ENCODE measurements at regions not wholly inside any gene's neighbourhood (a gene's known extent, or its start where the extent isn't known, plus 50 kb on each side); places are given as distances from the start of the nearest gene placed in this dataset. TPM values are rescaled to one million over a fixed set of nuclear protein-coding genes. Genes with fewer than 3 reads are reported as not detected.
A peak's percentile ranks its signal among the peaks of the same experiment; 100 is the strongest.
"Not testable (repeated sequence)": the region's sequence is repeated elsewhere in the genome, so short reads cannot be mapped to it uniquely, and the experiment has no call there.

DNA sequence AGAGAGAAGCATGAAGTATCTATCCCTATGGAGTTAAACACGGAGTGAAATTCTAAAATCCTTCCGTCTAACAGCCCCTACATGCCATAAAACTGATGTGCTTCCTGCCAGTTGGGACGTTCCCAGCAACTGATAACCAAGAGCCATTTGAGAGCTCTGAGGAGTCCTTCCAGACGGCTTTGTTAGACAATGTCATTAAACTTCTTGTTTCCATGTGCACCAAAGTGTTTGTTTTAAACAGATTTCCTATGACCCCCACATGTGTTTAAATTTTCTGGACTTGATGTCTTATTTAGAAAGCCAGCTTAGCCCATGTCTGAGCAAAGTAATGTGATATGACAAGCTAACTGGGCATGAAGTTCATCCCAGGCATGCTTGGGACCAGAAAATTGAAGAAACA, 57.2 kb upstream of the LPAR1 start:
- DNase-seq (ENCODE audit: low spot score in 2 of 2, unreplicated experiment in 2 of 2): no peak
- Mint-ChIP-seq H3K9me3 (no peaks in the 10 kb centered on the region), H3K4me3 (no peak overlapping the region), H3K4me1 (peaks cover 41% of the 10 kb centered on the region), H3K36me3 (no peaks in the 10 kb centered on the region), H3K27me3 (ENCODE audit: low read depth) (peaks cover 3% of the 10 kb centered on the region), H3K27ac (peak overlapping the region; percentile 18)
- TF ChIP-seq, protein P1, sequence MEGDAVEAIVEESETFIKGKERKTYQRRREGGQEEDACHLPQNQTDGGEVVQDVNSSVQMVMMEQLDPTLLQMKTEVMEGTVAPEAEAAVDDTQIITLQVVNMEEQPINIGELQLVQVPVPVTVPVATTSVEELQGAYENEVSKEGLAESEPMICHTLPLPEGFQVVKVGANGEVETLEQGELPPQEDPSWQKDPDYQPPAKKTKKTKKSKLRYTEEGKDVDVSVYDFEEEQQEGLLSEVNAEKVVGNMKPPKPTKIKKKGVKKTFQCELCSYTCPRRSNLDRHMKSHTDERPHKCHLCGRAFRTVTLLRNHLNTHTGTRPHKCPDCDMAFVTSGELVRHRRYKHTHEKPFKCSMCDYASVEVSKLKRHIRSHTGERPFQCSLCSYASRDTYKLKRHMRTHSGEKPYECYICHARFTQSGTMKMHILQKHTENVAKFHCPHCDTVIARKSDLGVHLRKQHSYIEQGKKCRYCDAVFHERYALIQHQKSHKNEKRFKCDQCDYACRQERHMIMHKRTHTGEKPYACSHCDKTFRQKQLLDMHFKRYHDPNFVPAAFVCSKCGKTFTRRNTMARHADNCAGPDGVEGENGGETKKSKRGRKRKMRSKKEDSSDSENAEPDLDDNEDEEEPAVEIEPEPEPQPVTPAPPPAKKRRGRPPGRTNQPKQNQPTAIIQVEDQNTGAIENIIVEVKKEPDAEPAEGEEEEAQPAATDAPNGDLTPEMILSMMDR (IDR thresholded peaks at IDR 0.05; ENCODE audit: unreplicated experiment): no peak

DNA sequence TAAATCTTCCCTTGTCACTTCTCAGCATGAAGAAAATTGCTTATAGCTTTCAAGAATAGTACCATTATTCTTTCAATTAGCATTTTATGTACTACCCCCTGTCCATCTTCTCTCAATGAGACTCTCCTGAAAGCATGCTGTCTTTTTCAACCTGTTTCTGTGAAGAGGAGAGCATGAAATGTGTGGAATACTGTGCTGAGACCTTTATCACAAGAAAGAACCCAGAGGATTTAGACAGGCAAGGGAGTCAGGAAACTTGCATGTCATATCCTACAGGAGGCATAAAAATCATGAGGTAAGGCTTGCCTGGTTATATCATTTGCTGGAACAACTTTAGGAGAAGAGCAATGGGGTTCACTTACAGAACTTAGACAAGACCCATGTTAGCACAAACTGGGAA, 56.7 kb upstream of the LPAR1 start:
- TF ChIP-seq, protein P1 (IDR thresholded peaks at IDR 0.05; ENCODE audit: unreplicated experiment): no peak

DNA sequence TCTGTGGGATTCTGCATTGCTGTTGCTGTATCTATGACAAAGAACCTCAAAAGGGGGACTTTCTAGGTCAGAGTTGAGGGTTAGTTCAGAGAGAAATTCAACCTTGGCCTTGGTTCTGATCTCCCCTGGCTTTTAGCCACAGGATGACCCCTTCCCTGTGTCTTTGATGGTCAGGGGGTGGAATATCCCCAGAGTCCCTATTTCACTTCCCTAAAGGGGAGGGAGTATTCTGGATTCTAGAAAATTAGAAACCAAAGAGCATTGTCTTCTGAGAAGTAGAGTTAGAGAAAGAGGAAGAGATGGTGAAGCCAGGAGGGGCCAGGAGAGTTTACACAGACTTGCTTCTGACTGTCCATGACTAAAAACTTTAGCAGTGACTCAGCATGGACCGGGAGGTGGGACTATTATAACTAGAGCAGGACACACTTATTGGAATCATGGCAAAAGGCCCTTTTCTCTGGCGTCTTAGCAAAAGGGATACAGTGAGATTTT, 56.2 kb upstream of the LPAR1 start:
- DNase-seq (ENCODE audit: low spot score in 2 of 2, unreplicated experiment in 2 of 2): no peak
- Mint-ChIP-seq H3K27me3 (ENCODE audit: low read depth) (peaks cover 3% of the 10 kb centered on the region), H3K9me3 (no peaks in the 10 kb centered on the region), H3K27ac (peak overlapping the region; percentile 23), H3K4me3 (no peak overlapping the region), H3K36me3 (no peaks in the 10 kb centered on the region), H3K4me1 (peaks cover 33% of the 10 kb centered on the region)
- TF ChIP-seq, protein P1 (IDR thresholded peaks at IDR 0.05; ENCODE audit: unreplicated experiment): no peak

More for the DNA sequence above, 56.7 kb upstream of the LPAR1 start:
- H3K4me1 Mint-ChIP-seq: peaks cover 37% of the 10 kb centered on the region
- H3K9me3 Mint-ChIP-seq: no peaks in the 10 kb centered on the region
- peaks cover 3% of the 10 kb centered on the region for H3K27me3 Mint-ChIP-seq (ENCODE audit: low read depth)
- H3K4me3 Mint-ChIP-seq: no peak overlapping the region
- DNase-seq (ENCODE audit: low spot score in 2 of 2, unreplicated experiment in 2 of 2): no peak
- no peaks in the 10 kb centered on the region for H3K36me3 Mint-ChIP-seq
- H3K27ac Mint-ChIP-seq: peak overlapping the region; percentile 5

DNA sequence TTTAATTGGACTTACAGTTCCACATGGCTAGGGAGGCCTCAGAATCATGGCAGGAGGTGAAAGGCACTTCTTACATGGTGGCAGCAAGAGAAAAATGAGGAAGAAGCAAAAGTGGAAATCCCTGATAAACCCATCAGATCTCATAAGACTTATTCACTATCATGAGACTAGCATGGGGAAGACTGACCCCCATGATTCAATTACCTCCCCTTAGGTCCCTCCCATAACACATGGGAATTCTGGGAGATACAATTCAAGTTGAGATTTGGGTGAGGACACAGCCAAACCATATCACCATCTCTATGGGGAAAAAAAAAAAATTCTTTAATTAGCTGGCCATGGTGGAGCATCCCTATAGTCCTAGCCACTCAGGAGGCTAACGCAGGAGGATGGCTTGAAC, 53.9 kb upstream of the LPAR1 start:
- H3K9me3 Mint-ChIP-seq: peaks cover 14% of the 10 kb centered on the region
- H3K4me1 Mint-ChIP-seq: peaks cover 15% of the 10 kb centered on the region
- H3K36me3 Mint-ChIP-seq; H3K27ac Mint-ChIP-seq; DNase-seq (ENCODE audit: low spot score in 2 of 2, unreplicated experiment in 2 of 2); H3K4me3 Mint-ChIP-seq; H3K27me3 Mint-ChIP-seq (ENCODE audit: low read depth): not testable (repeated sequence)

Small RNA genes in the stretch of these regions (microRNA-seq; reads per million reads assigned to microRNA genes)
- not detected for gene MIR7702

Data from mesothelial cell of epicardium (in vitro differentiated cells).